GM21529 (cell line): ENCODE measurements at regions not wholly inside any gene's neighbourhood (a gene's known extent, or its start where the extent isn't known, plus 50 kb on each side); places are given as distances from the start of the nearest gene placed in this dataset.
"Not testable (repeated sequence)": the region's sequence is repeated elsewhere in the genome, so short reads cannot be mapped to it uniquely, and the experiment has no call there.

Source experiments
- ATAC-seq: cut with Tn5 transposase; IDR thresholded peaks from one replicate; pipeline ENCODE4 v1.9.1; 2021; ENCODE audit not compliant: unreplicated experiment

- ATAC-seq, result no peak
These were observed 1084.7 kb upstream of the LRRTM1 start for GRCh38 chr2:81389203-81389602.

GRCh38 chr2:81363800-81364199 lies 1059.2 kb upstream of the LRRTM1 start:
- ATAC-seq, result no peak

- ATAC-seq, result not testable (repeated sequence)
These were observed 1057.9 kb upstream of the LRRTM1 start for GRCh38 chr2:81362468-81362867.

- ATAC-seq, result no peak
These were observed 1050.9 kb upstream of the LRRTM1 start for GRCh38 chr2:81355436-81355835.

- no peak for ATAC-seq
These were observed 1029.5 kb upstream of the LRRTM1 start for GRCh38 chr2:81334046-81334445.

- ATAC-seq, result no peak
These were observed 1024.4 kb upstream of the LRRTM1 start for GRCh38 chr2:81328968-81329367.

- no peak for ATAC-seq
These were observed 1023.4 kb upstream of the LRRTM1 start for GRCh38 chr2:81327911-81328310.

- ATAC-seq, result no peak
These were observed 1019.5 kb upstream of the LRRTM1 start for GRCh38 chr2:81324046-81324445.

GRCh38 chr2:81304154-81304830 lies 999.7 kb upstream of the LRRTM1 start:
- ATAC-seq, result no peak

GRCh38 chr2:81303321-81303720 lies 998.8 kb upstream of the LRRTM1 start:
- no peak for ATAC-seq

GRCh38 chr2:81299841-81300240 lies 995.3 kb upstream of the LRRTM1 start:
- no peak for ATAC-seq

- ATAC-seq, result no peak
These were observed 986.3 kb upstream of the LRRTM1 start for GRCh38 chr2:81290846-81291245.

GRCh38 chr2:81283081-81283480 lies 978.5 kb upstream of the LRRTM1 start:
- ATAC-seq, result no peak

GRCh38 chr2:81282151-81282769 lies 977.7 kb upstream of the LRRTM1 start:
- no peak for ATAC-seq

GRCh38 chr2:81276595-81276994 lies 972.0 kb upstream of the LRRTM1 start:
- ATAC-seq, result no peak

- no peak for ATAC-seq
These were observed 961.6 kb upstream of the LRRTM1 start for GRCh38 chr2:81266106-81266505.

- no peak for ATAC-seq
These were observed 959.4 kb upstream of the LRRTM1 start for GRCh38 chr2:81263989-81264388.

GRCh38 chr2:81260320-81260719 lies 955.8 kb upstream of the LRRTM1 start:
- no peak for ATAC-seq

- no peak for ATAC-seq
These were observed 945.7 kb upstream of the LRRTM1 start for GRCh38 chr2:81250270-81250669.

GRCh38 chr2:81249152-81249551 lies 944.6 kb upstream of the LRRTM1 start:
- no peak for ATAC-seq

GRCh38 chr2:81247648-81248047 lies 943.1 kb upstream of the LRRTM1 start:
- ATAC-seq, result no peak

- no peak for ATAC-seq
These were observed 937.9 kb upstream of the LRRTM1 start for GRCh38 chr2:81242501-81242900.

- ATAC-seq, result no peak
These were observed 933.9 kb upstream of the LRRTM1 start for GRCh38 chr2:81238462-81238861.
